WTC11 (cell line): ENCODE measurements at regions not wholly inside any gene's neighbourhood (a gene's known extent, or its start where the extent isn't known, plus 50 kb on each side); places are given as distances from the start of the nearest gene placed in this dataset.

ENCODE experiments used
- ATAC-seq: fragments of 200-7000 bp; cut with Tn5 transposase; 2 replicates; pipeline ENCODE4 v1.10.0; 2021; ENCODE audit warnings: mild to moderate bottlenecking, moderate library complexity
- CTCF ChIA-PET: fragments of 300-600 bp; sonication (Branson Sonifier 250); formaldehyde crosslinking; loops from one replicate; lab custom pipeline; 2021; ENCODE audit warnings: antibody characterized with exemption; lab: Charles Lee
- POLR2A ChIA-PET: fragments of 350-600 bp; sonication (Branson Sonifier 250); formaldehyde crosslinking; loops from one replicate; lab custom pipeline; 2021; ENCODE audit warnings: antibody characterized with exemption; lab: Charles Lee
- DNase-seq: peaks from one replicate; pipeline ENCODE4 v3.0.0; 2021; ENCODE audit warnings: low spot score
- H3K27ac Mint-ChIP-seq: 2 replicates; pipeline ENCODE4 v1.8.0; 2021; ENCODE audit warnings: mixed read lengths
- H3K27me3 Mint-ChIP-seq: 2 replicates; pipeline ENCODE4 v1.8.0; 2021; ENCODE audit warnings: low read depth, mild to moderate bottlenecking, moderate library complexity, mixed read lengths
- H3K36me3 Mint-ChIP-seq: 2 replicates; pipeline ENCODE4 v1.8.0; 2021; ENCODE audit warnings: mixed read lengths
- H3K4me1 Mint-ChIP-seq: 2 replicates; pipeline ENCODE4 v1.8.0; 2022; ENCODE audit warnings: mixed read lengths
- H3K4me3 Mint-ChIP-seq: 2 replicates; pipeline ENCODE4 v1.8.0; 2021; ENCODE audit warnings: mild to moderate bottlenecking, moderate library complexity, mixed read lengths
- H3K9me3 Mint-ChIP-seq: 2 replicates; pipeline ENCODE4 v1.8.0; 2021; ENCODE audit warnings: mixed read lengths
- CBFB ChIP-seq: sonication (generic); formaldehyde crosslinking; IDR thresholded peaks from 2 replicates; pipeline ENCODE4 v1.8.1; 2022; ENCODE audit warnings: mild to moderate bottlenecking, low read depth, missing genetic modification reagents
- FOXK1 ChIP-seq: sonication (generic); formaldehyde crosslinking; IDR thresholded peaks from 2 replicates; pipeline ENCODE4 v1.8.0; 2022; ENCODE audit warnings: mild to moderate bottlenecking, moderate library complexity, missing genetic modification reagents
- GABPB1 ChIP-seq: sonication (generic); formaldehyde crosslinking; IDR thresholded peaks from 2 replicates; pipeline ENCODE4 v1.8.1; 2023; ENCODE audit warnings: mild to moderate bottlenecking, missing genetic modification reagents
- GTF2I ChIP-seq: fragments of 250-450 bp; sonication (Bioruptor Pico); conservative IDR thresholded peaks from 2 replicates; pipeline ENCODE4 v1.4.0; 2021; ENCODE audit warnings: mild to moderate bottlenecking
- MXD4 ChIP-seq: fragments of 250-450 bp; sonication (Bioruptor Pico); IDR thresholded peaks from 2 replicates; pipeline ENCODE4 v1.8.0; 2021; ENCODE audit warnings: mild to moderate bottlenecking, moderate library complexity, borderline replicate concordance
- MYBL2 ChIP-seq: sonication (generic); formaldehyde crosslinking; IDR thresholded peaks from 2 replicates; pipeline ENCODE4 v1.8.1; 2023; ENCODE audit warnings: mild to moderate bottlenecking, moderate library complexity, missing genetic modification reagents
- NR1H2 ChIP-seq: sonication (generic); formaldehyde crosslinking; IDR thresholded peaks from 2 replicates; pipeline ENCODE4 v1.9.0; 2021; ENCODE audit warnings: mild to moderate bottlenecking, moderate library complexity, missing genetic modification reagents
- OVOL2 ChIP-seq: fragments of 250-450 bp; sonication (Bioruptor Pico); IDR thresholded peaks from 2 replicates; pipeline ENCODE4 v1.9.0; 2021; ENCODE audit warnings: mild to moderate bottlenecking, borderline replicate concordance
- PRRX2 ChIP-seq: fragments of 250-450 bp; sonication (Bioruptor Pico); IDR thresholded peaks from 2 replicates; pipeline ENCODE4 v1.8.0; 2021; ENCODE audit warnings: mild to moderate bottlenecking
- SP1 ChIP-seq: sonication (generic); formaldehyde crosslinking; conservative IDR thresholded peaks from 2 replicates; pipeline ENCODE4 v1.8.1; 2022; ENCODE audit warnings: missing genetic modification reagents
- TEAD1 ChIP-seq: sonication (generic); formaldehyde crosslinking; IDR thresholded peaks from 2 replicates; pipeline ENCODE4 v1.8.0; 2022; ENCODE audit warnings: mild to moderate bottlenecking, missing genetic modification reagents
- TEAD4 ChIP-seq: sonication (generic); formaldehyde crosslinking; IDR thresholded peaks from 2 replicates; pipeline ENCODE4 v1.8.0; 2022; ENCODE audit warnings: mild to moderate bottlenecking, missing genetic modification reagents
- ZNF121 ChIP-seq: sonication (generic); formaldehyde crosslinking; IDR thresholded peaks from 2 replicates; pipeline ENCODE4 v1.8.0; 2023; ENCODE audit warnings: missing genetic modification reagents
- ZNF416 ChIP-seq: fragments of 250-450 bp; sonication (Bioruptor Pico); IDR thresholded peaks from 2 replicates; pipeline ENCODE4 v1.9.0; 2021; ENCODE audit warnings: mild to moderate bottlenecking, inconsistent platforms
- TF ChIP-seq, protein P1 (sequence below): sonication (generic); formaldehyde crosslinking; IDR thresholded peaks from 2 replicates; pipeline ENCODE4 v1.8.0; 2022; ENCODE audit warnings: missing genetic modification reagents
- TF ChIP-seq, protein P2 (sequence below): sonication (generic); formaldehyde crosslinking; IDR thresholded peaks from 2 replicates; pipeline ENCODE4 v1.8.0; 2023; ENCODE audit warnings: mild to moderate bottlenecking, missing genetic modification reagents
- TF ChIP-seq, protein P3 (sequence below): fragments of 250-450 bp; sonication (Bioruptor Pico); IDR thresholded peaks from 2 replicates; pipeline ENCODE4 v1.9.0; 2021; ENCODE audit warnings: mild to moderate bottlenecking, borderline replicate concordance
- TF ChIP-seq, protein P4 (sequence below): sonication (generic); formaldehyde crosslinking; IDR thresholded peaks from 2 replicates; pipeline ENCODE4 v1.8.1; 2023; ENCODE audit warnings: mild to moderate bottlenecking, moderate library complexity, missing genetic modification reagents
- TF ChIP-seq, protein P5 (sequence below): fragments of 250-450 bp; sonication (Bioruptor Pico); IDR thresholded peaks from 2 replicates; pipeline ENCODE4 v1.9.0; 2021; ENCODE audit warnings: moderate library complexity, mild to moderate bottlenecking, inconsistent platforms, borderline replicate concordance

DNA sequence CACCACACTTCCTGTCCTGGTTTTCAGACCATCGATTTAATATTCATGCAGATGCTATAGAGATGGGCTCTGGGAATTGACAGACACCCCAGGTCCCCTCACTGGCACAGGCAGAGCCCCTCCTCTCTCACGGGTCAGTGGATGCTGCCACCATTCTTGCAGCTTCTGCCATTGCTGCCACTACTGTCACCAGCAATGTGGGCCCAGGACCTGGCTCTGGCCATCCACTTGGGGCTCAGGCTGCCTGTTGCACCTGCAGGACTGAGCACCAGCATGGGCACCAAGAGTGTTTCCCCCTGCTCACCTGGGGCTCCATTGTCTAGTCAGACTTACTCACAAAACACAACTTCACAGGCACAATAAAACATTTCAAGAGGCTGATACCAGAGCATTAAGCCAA lies 479.0 kb upstream of the ZNF608 start:
- TF ChIP-seq MYBL2 (no peak), ZNF121 (CRISPR knock-in tag) (no peak), TEAD4 (CRISPR knock-in tag) (no peak), TEAD1 (no peak), MXD4 (CRISPR knock-in tag) (no peak), CBFB (no peak), SP1 (CRISPR knock-in tag) (no peak), OVOL2 (CRISPR knock-in tag) (no peak), PRRX2 (CRISPR knock-in tag) (no peak), FOXK1 (CRISPR knock-in tag) (no peak), ZNF416 (CRISPR knock-in tag) (no peak), NR1H2 (CRISPR knock-in tag) (no peak), GABPB1 (CRISPR knock-in tag) (no peak), GTF2I (CRISPR knock-in tag) (no peak)
- TF ChIP-seq, protein P1, sequence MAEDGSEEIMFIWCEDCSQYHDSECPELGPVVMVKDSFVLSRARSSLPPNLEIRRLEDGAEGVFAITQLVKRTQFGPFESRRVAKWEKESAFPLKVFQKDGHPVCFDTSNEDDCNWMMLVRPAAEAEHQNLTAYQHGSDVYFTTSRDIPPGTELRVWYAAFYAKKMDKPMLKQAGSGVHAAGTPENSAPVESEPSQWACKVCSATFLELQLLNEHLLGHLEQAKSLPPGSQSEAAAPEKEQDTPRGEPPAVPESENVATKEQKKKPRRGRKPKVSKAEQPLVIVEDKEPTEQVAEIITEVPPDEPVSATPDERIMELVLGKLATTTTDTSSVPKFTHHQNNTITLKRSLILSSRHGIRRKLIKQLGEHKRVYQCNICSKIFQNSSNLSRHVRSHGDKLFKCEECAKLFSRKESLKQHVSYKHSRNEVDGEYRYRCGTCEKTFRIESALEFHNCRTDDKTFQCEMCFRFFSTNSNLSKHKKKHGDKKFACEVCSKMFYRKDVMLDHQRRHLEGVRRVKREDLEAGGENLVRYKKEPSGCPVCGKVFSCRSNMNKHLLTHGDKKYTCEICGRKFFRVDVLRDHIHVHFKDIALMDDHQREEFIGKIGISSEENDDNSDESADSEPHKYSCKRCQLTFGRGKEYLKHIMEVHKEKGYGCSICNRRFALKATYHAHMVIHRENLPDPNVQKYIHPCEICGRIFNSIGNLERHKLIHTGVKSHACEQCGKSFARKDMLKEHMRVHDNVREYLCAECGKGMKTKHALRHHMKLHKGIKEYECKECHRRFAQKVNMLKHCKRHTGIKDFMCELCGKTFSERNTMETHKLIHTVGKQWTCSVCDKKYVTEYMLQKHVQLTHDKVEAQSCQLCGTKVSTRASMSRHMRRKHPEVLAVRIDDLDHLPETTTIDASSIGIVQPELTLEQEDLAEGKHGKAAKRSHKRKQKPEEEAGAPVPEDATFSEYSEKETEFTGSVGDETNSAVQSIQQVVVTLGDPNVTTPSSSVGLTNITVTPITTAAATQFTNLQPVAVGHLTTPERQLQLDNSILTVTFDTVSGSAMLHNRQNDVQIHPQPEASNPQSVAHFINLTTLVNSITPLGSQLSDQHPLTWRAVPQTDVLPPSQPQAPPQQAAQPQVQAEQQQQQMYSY (CRISPR knock-in tag), result no peak
- TF ChIP-seq, protein P2, sequence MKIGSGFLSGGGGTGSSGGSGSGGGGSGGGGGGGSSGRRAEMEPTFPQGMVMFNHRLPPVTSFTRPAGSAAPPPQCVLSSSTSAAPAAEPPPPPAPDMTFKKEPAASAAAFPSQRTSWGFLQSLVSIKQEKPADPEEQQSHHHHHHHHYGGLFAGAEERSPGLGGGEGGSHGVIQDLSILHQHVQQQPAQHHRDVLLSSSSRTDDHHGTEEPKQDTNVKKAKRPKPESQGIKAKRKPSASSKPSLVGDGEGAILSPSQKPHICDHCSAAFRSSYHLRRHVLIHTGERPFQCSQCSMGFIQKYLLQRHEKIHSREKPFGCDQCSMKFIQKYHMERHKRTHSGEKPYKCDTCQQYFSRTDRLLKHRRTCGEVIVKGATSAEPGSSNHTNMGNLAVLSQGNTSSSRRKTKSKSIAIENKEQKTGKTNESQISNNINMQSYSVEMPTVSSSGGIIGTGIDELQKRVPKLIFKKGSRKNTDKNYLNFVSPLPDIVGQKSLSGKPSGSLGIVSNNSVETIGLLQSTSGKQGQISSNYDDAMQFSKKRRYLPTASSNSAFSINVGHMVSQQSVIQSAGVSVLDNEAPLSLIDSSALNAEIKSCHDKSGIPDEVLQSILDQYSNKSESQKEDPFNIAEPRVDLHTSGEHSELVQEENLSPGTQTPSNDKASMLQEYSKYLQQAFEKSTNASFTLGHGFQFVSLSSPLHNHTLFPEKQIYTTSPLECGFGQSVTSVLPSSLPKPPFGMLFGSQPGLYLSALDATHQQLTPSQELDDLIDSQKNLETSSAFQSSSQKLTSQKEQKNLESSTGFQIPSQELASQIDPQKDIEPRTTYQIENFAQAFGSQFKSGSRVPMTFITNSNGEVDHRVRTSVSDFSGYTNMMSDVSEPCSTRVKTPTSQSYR, result no peak
- TF ChIP-seq, protein P3, sequence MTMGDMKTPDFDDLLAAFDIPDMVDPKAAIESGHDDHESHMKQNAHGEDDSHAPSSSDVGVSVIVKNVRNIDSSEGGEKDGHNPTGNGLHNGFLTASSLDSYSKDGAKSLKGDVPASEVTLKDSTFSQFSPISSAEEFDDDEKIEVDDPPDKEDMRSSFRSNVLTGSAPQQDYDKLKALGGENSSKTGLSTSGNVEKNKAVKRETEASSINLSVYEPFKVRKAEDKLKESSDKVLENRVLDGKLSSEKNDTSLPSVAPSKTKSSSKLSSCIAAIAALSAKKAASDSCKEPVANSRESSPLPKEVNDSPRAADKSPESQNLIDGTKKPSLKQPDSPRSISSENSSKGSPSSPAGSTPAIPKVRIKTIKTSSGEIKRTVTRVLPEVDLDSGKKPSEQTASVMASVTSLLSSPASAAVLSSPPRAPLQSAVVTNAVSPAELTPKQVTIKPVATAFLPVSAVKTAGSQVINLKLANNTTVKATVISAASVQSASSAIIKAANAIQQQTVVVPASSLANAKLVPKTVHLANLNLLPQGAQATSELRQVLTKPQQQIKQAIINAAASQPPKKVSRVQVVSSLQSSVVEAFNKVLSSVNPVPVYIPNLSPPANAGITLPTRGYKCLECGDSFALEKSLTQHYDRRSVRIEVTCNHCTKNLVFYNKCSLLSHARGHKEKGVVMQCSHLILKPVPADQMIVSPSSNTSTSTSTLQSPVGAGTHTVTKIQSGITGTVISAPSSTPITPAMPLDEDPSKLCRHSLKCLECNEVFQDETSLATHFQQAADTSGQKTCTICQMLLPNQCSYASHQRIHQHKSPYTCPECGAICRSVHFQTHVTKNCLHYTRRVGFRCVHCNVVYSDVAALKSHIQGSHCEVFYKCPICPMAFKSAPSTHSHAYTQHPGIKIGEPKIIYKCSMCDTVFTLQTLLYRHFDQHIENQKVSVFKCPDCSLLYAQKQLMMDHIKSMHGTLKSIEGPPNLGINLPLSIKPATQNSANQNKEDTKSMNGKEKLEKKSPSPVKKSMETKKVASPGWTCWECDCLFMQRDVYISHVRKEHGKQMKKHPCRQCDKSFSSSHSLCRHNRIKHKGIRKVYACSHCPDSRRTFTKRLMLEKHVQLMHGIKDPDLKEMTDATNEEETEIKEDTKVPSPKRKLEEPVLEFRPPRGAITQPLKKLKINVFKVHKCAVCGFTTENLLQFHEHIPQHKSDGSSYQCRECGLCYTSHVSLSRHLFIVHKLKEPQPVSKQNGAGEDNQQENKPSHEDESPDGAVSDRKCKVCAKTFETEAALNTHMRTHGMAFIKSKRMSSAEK, result no peak
- TF ChIP-seq, protein P4, sequence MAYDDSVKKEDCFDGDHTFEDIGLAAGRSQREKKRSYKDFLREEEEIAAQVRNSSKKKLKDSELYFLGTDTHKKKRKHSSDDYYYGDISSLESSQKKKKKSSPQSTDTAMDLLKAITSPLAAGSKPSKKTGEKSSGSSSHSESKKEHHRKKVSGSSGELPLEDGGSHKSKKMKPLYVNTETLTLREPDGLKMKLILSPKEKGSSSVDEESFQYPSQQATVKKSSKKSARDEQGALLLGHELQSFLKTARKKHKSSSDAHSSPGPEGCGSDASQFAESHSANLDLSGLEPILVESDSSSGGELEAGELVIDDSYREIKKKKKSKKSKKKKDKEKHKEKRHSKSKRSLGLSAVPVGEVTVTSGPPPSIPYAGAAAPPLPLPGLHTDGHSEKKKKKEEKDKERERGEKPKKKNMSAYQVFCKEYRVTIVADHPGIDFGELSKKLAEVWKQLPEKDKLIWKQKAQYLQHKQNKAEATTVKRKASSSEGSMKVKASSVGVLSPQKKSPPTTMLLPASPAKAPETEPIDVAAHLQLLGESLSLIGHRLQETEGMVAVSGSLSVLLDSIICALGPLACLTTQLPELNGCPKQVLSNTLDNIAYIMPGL (CRISPR knock-in tag), result no peak
- TF ChIP-seq, protein P5, sequence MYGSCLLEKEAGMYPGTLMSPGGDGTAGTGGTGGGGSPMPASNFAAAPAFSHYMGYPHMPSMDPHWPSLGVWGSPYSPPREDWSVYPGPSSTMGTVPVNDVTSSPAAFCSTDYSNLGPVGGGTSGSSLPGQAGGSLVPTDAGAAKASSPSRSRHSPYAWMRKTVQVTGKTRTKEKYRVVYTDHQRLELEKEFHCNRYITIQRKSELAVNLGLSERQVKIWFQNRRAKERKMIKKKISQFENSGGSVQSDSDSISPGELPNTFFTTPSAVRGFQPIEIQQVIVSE (CRISPR knock-in tag), result no peak
- H3K9me3 Mint-ChIP-seq, result peaks cover under 1% of the 10 kb centered on the region
- no peak overlapping the region for H3K4me3 Mint-ChIP-seq
- ChIA-PET CTCF (no interaction called here), POLR2A (no interaction called here)
- H3K27ac Mint-ChIP-seq, result no peak overlapping the region
- no peaks in the 10 kb centered on the region for H3K4me1 Mint-ChIP-seq
- ATAC-seq (no peak), DNase-seq (no peak)
- H3K27me3 Mint-ChIP-seq, result peaks cover 3% of the 10 kb centered on the region; the same call in 1 of the 2 replicates
- H3K36me3 Mint-ChIP-seq, result no peaks in the 10 kb centered on the region
